ENCODE measurements at regions not wholly inside any gene's neighbourhood (a gene's known extent, or its start where the extent isn't known, plus 50 kb on each side); places are given as distances from the start of the nearest gene placed in this dataset.

DNA sequence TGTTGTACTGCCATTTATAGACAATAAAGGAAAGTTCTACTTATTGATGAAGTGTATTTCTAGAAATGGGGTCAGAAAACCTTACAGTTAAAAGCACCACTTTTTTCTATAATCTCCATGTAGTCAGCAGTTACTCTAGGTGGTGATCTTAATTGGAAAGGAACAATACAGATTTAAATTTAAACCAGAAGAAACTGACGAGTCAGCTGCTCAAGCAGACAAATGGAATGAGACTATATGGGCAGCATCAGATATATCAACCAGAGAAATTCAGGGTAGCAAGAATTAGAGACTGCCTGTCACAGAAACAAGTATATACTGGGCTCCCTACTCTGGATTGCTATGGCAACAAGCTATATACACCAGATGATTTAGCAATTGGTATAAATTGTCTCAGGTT lies 99.6 kb upstream of the SCG2 start:
- H3K4me3 ChIP-seq, result no peak overlapping the region
- H3K36me3 ChIP-seq, result no peaks in the 10 kb centered on the region
- H3K9me3 ChIP-seq, result no peaks in the 10 kb centered on the region
- DNase-seq (ENCODE audit: low spot score in 2 of 2), result no peak
- H3K27me3 ChIP-seq, result no peaks in the 10 kb centered on the region
- no peak for TF ChIP-seq EP300 (IDR thresholded peaks at IDR 0.05)
- TF ChIP-seq, protein P1, sequence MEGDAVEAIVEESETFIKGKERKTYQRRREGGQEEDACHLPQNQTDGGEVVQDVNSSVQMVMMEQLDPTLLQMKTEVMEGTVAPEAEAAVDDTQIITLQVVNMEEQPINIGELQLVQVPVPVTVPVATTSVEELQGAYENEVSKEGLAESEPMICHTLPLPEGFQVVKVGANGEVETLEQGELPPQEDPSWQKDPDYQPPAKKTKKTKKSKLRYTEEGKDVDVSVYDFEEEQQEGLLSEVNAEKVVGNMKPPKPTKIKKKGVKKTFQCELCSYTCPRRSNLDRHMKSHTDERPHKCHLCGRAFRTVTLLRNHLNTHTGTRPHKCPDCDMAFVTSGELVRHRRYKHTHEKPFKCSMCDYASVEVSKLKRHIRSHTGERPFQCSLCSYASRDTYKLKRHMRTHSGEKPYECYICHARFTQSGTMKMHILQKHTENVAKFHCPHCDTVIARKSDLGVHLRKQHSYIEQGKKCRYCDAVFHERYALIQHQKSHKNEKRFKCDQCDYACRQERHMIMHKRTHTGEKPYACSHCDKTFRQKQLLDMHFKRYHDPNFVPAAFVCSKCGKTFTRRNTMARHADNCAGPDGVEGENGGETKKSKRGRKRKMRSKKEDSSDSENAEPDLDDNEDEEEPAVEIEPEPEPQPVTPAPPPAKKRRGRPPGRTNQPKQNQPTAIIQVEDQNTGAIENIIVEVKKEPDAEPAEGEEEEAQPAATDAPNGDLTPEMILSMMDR (IDR thresholded peaks at IDR 0.05), result no peak
- no peak for TF ChIP-seq POLR2A (IDR thresholded peaks at IDR 0.05)
- 81 to 97% methylated on average over 1 of the region's 1 CpG for WGBS, 2 donors
- H3K4me1 ChIP-seq, result no peaks in the 10 kb centered on the region
- H3K27ac ChIP-seq, result no peak overlapping the region

DNA sequence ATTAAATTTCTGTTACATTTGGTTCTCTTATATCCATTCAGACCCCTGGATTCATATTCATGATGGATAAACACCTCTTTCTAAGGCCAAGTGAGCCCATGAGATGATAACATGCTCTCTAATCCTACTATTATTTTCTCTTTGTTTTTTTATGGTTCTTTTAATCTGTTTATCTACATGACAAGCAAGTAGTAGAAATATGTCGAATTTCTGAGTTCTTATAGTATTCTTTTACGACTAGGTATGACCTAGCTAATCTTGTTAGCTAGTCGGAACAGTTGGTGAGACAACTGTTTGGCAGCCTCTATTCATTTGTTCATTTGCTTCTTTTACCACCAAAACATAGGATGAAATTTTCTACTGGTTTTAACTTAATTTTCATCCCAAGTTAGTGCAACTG lies 98.1 kb upstream of the SCG2 start:
- DNase-seq (ENCODE audit: low spot score in 2 of 2), result no peak
- no peak overlapping the region for H3K4me3 ChIP-seq
- no peaks in the 10 kb centered on the region for H3K4me1 ChIP-seq
- TF ChIP-seq, protein P1 (IDR thresholded peaks at IDR 0.05), result no peak
- no peak for TF ChIP-seq POLR2A (IDR thresholded peaks at IDR 0.05)
- no peak for TF ChIP-seq EP300 (IDR thresholded peaks at IDR 0.05)
- no peaks in the 10 kb centered on the region for H3K36me3 ChIP-seq
- no peak overlapping the region for H3K27ac ChIP-seq
- 87% methylated on average over 3 of the region's 3 CpGs for WGBS, 2 donors
- H3K9me3 ChIP-seq, result no peaks in the 10 kb centered on the region
- no peaks in the 10 kb centered on the region for H3K27me3 ChIP-seq

DNA sequence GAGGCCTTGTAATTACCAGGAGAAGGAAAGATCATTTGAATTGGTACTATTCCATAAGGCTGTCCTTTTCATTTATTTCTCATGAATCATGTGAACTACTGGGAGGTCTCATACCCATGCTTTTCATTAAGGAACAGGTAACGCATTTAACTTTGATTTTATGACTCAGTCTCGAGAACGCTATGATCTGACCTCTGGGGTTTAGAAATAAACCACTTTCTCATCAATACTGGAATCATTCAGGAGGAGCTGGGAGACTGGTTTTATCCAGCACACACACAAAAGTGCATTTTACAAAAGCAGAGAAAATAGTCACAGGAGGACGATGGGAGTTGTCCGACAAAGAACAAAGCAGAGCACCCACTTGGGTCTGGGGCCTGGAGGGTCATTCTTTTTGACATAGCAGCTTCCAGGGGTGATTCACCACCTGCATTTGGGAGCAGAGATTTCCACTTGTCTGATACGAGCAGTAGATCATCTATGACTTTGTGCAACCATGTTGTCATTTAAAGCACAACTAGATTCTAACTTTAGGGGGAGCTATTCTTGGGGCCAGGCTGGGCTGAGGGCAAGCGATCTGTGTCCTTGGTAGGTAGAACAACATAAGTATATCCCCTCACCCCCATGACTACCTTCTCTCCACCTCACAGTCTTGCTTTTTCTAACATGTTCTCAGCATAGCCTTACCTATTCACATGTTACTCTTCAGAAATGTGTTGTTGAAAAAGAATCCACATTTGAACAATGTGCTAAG lies 95.9 kb upstream of the SCG2 start:
- Histone ChIP-seq H3K36me3 (no peaks in the 10 kb centered on the region), H3K9me3 (no peaks in the 10 kb centered on the region), H3K27ac (no peak overlapping the region), H3K4me1 (no peaks in the 10 kb centered on the region), H3K27me3 (no peaks in the 10 kb centered on the region), H3K4me3 (no peak overlapping the region)
- TF ChIP-seq EP300 (IDR thresholded peaks at IDR 0.05), result no peak
- TF ChIP-seq POLR2A (IDR thresholded peaks at IDR 0.05), result no peak
- TF ChIP-seq, protein P1 (IDR thresholded peaks at IDR 0.05), result no peak
- DNase-seq (ENCODE audit: low spot score in 2 of 2), result no peak
- 82 to 84% methylated on average over 7 of the region's 7 CpGs for WGBS, 2 donors

DNA sequence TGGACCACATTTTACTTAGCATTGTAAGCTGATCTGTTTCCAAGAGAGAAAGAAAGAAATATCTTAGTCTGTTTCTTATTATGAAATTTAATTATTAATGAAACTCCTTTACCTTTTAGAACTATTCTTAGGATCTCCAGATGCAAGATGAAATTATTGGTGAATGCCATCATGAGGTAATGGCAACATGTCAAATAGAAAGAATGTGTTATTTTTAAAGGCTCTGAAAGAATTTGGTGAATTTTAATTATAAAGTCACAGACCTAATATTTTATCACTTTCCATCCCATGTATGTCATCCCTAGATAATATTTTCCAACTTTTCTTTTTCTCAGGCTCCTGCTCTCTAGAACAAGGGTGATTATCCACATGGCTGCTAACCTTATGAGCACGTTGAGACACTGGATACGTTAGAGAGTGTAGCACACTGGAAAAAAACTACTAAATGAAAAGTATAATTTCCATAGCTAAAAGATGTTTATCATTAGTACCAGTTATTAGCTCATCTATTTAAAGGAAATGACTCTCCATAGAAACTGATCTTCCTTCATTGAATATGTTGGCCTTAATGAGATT lies 95.2 kb upstream of the SCG2 start:
- no peak overlapping the region for H3K27ac ChIP-seq

DNA sequence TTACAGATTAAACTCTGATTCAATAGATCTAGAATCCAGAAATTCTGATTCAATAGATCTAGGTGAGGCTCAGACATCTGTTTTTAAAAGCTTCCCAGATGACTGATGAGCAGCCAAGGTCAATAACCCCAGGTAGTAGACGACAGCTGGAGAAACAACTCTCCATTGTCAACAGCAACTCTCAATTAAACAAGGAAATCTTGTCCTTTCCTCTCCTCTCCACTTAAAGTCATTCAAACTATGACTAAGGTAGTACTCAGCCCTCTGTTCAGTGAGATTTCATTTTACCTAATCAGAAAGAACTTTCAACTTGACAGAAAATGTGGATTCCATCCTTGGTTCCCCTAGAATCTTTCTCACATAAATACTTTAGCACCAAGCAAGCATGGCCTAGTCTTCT lies 94.6 kb upstream of the SCG2 start:
- TF ChIP-seq EP300 (IDR thresholded peaks at IDR 0.05) (no peak), POLR2A (IDR thresholded peaks at IDR 0.05) (no peak)
- TF ChIP-seq, protein P1 (IDR thresholded peaks at IDR 0.05), result no peak
- no peaks in the 10 kb centered on the region for H3K27me3 ChIP-seq
- H3K9me3 ChIP-seq, result no peaks in the 10 kb centered on the region
- H3K4me3 ChIP-seq, result no peak overlapping the region
- H3K36me3 ChIP-seq, result no peaks in the 10 kb centered on the region
- WGBS, 2 donors, result 55 to 60% methylated on average over 1 of the region's 1 CpG
- peaks cover 0 to 4% (median 0%) of the 10 kb centered on the region in 4 donors for H3K4me1 ChIP-seq
- no peak overlapping the region for H3K27ac ChIP-seq
- no peak for DNase-seq (ENCODE audit: low spot score in 2 of 2)

More for the DNA sequence above, 95.2 kb upstream of the SCG2 start:
- Histone ChIP-seq H3K4me1 (peaks cover 0 to 1% (median 0%) of the 10 kb centered on the region in 4 donors), H3K27me3 (no peaks in the 10 kb centered on the region), H3K36me3 (no peaks in the 10 kb centered on the region), H3K4me3 (no peak overlapping the region), H3K9me3 (no peaks in the 10 kb centered on the region)
- WGBS, 2 donors, result 72 to 83% methylated on average over 2 of the region's 2 CpGs
- DNase-seq (ENCODE audit: low spot score in 2 of 2), result no peak
- TF ChIP-seq, protein P1 (IDR thresholded peaks at IDR 0.05), result no peak
- TF ChIP-seq EP300 (IDR thresholded peaks at IDR 0.05), result no peak
- no peak for TF ChIP-seq POLR2A (IDR thresholded peaks at IDR 0.05)
